ENCODE measurements at regions not wholly inside any gene's neighbourhood (a gene's known extent, or its start where the extent isn't known, plus 50 kb on each side); places are given as distances from the start of the nearest gene placed in this dataset.
"Not testable (repeated sequence)": the region's sequence is repeated elsewhere in the genome, so short reads cannot be mapped to it uniquely, and the experiment has no call there.

DNA sequence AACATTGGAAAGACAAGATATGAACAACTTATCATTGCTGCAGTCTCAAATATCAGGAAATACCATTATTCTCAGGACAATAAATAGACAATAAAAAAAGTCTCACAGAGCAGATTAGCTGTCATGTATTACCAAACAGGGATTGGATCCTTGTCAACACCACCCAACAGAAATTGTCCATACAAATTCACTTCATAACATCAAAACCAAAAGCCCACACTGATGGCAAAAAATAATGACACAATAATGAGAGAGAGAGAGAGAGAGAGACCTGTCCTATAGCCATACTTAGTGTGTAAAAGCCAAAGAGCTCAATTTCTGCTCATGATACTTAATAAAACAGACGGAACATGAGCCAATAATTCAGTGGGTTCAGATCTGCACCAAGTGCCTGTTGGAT is 96.5 kb downstream of the PPIAL4G start:
- intact Hi-C loops (cut with micrococcal nuclease) = no loop called here

DNA sequence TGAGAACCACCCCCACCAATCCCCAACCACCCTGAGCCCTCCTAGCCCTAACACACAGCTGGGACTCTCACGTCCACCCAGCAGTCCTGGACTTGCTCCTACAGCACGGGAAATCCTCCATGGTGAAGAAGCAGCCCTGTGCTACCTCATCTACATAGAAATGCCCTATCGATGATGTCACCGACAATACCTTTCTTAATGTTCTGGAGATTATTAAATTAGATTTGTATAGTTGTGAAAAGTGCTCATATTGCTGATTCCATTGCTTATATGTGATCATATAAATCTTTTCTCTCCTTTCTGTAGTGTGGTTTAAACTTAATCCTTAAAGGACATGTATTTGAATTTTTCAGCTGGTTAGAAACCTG is 97.1 kb downstream of the PPIAL4G start:
- intact Hi-C loops (cut with micrococcal nuclease) = not testable (repeated sequence)

DNA sequence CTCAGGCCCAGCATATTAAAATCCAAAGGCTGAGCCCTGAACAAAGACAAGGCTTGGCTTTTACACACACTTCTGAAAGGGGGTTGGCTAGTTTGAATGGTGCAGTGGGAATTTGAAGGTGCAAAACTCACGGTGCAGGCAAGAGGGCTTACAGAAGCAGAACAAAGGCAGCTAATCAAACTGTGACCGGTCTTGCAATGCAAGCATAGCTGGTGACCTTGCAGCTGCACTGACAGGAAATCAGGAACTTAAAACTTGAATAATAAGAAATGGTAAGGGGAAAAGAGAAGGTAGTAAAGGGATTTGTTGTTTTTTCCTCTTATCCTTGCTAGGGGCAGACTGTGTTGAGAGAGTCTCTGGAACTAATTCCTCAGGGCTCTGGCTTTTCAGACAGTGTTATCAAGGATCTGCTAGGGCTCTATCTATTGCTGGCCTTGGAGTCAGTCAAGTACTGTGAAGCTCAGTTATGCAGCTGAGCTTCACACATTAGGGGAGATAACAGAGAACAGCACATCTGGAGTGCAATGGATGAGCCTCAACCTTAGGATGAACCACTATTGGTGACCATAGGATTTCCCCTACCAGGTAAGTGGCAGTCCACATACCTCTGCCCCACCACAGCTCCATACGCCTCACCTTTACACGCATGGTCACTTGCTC is 97.6 kb downstream of the PPIAL4G start:
- intact Hi-C loops (cut with micrococcal nuclease) = no loop called here

DNA sequence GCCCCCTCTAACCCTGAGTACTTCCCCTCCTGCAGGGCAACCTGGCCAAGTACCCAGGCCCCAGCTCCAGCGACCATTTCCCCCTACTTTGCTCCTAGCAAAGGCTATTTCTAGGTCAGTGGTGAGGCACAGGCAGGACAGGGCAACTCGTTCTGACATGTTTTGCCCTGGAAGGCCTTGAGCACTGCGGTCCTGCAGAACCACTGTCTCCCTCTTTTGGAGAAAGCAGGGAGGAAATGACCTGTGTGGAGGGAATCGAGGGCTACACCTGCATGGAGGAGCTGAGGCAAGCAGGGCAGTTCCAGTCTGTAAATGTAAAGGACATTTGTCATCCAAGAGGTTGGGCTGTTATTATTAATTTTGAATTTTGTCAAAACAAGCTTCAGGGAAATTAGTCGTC is 99.1 kb downstream of the PPIAL4G start:
- intact Hi-C loops (cut with micrococcal nuclease) = no loop called here

DNA sequence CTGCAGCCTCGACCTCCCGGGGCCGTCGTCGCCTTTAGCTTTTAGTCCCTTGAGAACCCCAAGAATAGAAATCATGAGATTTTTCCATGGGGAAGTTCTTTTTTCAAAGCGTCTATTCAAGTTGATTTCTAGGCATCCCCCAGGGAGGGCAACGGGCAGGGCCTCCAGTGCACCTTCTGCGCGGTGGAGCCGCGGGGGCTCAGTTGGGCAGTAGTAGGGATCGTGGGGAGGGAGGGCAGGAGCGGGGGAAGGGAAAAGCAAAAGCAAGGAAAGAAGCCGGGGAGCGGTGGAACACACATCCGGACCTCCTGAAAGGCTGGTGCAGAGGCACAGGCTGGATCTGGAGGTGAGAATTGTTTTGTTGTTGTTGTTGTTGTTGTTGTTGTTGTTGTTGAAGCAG is 103.4 kb downstream of the PPIAL4G start:
- intact Hi-C loops (cut with micrococcal nuclease) = loop anchor here (10.0 kb wide), 1 partner anchor 145 kb away; no protein-coding TSS in a partner anchor

DNA sequence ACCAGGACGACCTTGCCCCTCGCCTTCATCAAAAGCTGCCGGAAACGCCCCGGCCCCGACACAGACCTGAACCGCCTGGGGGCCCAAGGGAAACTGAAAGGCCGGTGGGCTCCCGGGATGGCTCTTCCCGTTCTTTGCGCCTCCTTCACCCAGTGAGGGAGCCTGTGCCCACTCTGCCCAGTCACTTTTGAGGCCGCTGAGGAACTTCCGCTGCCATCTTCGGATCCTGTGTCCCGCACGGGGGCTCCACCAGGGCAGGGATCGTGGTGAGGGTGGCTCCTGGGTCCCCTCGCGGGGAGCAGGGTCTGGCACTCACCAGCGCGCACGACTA is 104.0 kb downstream of the PPIAL4G start:
- intact Hi-C loops (cut with micrococcal nuclease) = loop anchor here (10.0 kb wide), 1 partner anchor 146 kb away; no protein-coding TSS in a partner anchor

DNA sequence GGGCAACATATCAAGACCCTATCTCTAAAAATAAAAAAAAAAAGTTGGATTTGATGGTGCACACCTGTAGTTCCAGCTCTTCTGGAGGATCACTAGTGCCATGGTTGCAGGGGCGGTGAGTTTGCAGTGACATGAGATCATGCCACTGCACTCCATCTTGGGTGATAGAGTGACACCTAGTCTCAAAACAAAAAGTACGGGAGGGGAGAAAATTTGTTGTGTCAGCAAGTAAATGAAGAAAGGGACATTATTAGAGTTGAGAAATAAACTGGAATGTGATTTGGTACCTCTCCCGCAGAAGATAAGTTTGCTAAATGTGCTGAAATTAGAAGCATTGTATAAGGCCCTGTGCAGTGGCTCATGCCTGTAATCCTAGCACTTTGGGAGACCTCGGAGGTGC is 105.1 kb downstream of the PPIAL4G start:
- intact Hi-C loops (cut with micrococcal nuclease) = loop anchor here (10.0 kb wide), 1 partner anchor 147 kb away; no protein-coding TSS in a partner anchor

DNA sequence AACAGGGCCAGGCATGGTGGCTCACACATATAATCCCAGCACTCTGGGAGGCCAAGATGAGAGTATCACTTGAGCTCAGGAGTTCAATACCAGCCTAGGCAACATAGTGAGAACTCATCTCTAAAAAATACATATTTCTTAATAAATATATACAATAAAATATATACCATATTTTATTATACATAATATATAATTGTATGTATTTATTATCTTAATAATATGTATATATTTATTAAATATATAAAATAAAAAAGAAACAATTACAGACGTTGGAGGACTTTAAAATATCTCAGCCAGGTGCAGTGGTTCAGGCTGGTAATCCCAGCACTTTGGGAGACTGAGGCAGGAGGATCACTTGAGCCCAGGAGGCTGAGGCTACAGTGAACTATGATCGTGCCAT is 106.1 kb downstream of the PPIAL4G start:
- intact Hi-C loops (cut with micrococcal nuclease) = loop anchor here (10.0 kb wide), 1 partner anchor 148 kb away; no protein-coding TSS in a partner anchor

DNA sequence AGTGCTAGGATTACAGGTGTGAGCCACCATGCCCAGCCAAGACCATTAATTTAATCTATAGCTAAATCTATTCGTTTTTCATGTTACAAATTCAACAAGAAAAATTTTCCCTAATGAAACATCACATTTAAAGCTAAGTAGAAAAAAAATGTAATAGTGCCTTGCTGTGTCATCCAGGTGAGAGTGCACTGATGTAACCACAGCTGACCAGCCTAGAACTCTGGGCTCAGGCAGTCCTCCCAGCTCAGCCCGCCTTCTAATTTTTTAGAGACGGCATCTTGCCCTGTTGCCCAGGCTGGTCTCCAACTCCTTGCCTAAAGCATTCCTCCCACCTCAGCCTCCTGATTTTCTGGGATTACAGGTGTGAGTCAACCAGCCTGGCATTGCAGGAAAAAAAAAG is 109.0 kb downstream of the PPIAL4G start:
- intact Hi-C loops (cut with micrococcal nuclease) = loop anchor here (10.0 kb wide), 1 partner anchor 151 kb away; no protein-coding TSS in a partner anchor

DNA sequence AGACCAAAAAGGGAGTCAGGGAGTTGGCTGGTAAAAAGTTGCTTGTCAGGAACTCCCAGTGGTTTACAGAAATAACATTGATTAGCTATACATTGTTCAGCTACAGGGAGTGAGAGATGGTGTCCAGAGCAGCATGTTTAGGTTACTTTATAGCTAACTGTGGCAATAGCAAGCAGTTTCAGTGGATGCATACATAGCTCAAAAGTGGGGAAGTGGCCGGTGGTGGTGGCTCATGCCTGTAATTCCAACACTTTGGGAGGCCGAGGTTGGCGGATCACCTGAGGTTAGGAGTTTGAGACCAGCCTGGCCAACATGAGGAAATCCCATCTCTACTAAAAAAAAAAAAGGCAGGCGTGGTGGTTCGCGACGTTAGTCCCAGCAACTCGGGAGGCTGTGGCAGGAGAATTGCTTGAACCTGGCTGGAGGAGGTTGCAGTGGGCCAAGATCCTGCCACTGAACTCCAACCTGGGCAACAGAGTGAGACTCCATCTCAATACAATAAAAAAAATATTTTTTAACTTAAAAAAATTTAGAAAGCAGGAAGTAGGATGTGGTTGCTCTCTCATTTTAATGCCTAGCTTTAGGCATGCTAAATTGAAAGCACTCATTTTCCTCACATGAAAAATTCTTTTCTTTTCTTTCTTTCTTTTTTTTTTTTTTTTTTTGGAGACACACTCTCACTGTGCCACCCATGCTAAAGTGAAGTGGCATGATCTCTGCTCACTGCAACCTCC is 109.7 kb downstream of the PPIAL4G start:
- intact Hi-C loops (cut with micrococcal nuclease) = loop anchor here (10.0 kb wide), 1 partner anchor 151 kb away; no protein-coding TSS in a partner anchor

DNA sequence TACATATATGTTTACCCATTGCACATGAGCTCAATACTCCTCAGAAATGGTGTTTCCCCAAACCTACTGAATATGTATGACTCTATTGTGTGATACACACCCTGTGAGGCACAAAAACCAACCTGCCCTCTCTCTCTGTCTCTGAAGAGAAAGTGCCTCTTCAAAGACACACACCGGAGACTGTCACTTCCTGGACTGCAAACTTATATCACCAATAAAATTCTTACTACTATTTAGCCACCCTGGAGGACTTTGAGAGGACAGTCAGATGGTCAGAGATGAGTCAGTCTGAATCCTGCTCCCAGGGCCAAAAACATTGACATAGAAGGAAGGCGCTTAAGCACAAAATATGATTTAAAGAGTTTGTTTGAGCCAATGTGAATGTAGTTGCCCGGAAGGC is 110.4 kb downstream of the PPIAL4G start:
- intact Hi-C loops (cut with micrococcal nuclease) = loop anchor here (10.0 kb wide), 1 partner anchor 152 kb away; no protein-coding TSS in a partner anchor

DNA sequence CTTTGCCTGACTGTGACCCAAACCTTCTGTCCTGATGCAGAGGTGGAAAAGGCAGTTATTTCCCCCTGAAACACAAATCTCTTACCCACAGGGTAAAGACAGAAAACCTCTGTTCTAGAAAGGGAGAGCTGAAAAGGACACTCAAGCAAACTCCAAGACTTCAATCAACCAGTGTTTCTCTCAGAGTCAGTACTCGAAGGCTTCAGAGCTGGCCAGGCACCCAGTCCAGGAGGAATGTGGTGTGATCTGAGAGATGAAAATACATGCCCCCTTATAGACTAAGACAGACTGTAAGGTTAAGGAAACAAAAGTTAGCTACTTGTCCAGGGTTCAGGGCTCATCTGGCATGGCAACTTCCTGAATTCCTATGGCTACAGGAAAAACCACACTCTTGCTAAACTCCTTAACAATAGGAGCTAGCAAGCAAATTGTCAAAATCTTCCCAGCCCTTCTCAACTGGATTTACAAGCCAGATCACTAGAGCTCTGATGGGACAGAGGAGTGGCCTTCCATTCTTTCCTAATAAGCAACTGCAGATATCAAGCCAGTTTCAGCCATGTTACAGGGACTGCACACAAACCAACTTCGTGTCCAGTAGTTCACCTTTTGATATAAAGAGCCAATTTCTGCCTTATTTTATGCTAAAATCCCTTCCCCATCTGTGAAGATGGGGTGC is 110.9 kb downstream of the PPIAL4G start:
- intact Hi-C loops (cut with micrococcal nuclease) = loop anchor here (10.0 kb wide), 1 partner anchor 153 kb away; no protein-coding TSS in a partner anchor

DNA sequence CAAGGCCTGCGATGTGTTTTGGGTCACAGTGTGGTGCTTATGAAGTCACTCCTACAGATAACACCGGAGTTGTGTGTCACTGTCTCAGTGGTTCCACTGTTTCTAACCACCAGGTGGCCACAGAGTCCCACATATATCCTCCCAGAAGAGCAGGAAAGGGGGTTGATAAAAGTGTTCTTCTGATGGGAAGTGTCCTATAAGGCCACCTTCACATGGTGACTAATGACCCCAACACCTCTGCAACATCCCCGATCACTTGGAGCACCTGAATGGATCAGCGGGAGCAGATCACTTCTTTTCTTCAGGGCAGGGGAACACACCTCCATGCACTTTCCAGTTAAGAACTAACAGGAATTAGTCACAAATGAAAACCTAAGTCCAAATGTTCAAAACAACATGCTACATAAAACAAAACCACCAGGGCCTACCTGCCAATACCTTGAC is 111.5 kb downstream of the PPIAL4G start:
- intact Hi-C loops (cut with micrococcal nuclease) = loop anchor here (2.0 to 10.0 kb wide), 2 partner anchors 17 to 153 kb away; no protein-coding TSS in a partner anchor

DNA sequence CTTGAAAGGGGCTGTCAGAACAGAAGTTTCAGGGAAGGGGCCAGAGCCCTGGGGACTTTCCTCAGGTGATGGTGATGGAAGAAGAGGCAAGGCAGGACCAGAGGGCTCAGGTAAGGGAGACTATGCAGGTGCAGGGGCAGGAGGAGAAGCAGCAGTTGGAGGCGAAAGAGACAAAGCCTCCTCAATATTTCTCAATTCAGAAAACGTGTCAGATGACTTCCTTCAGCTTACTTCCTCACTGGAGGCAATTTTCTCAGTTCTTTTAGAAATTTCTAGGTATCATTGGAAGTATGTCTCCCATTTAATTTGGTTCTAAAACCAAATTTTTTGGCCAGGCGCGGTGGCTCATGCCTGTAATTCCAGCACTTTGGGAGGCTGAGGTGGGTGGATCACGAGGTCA is 112.4 kb downstream of the PPIAL4G start:
- intact Hi-C loops (cut with micrococcal nuclease) = loop anchor here (2.0 to 10.0 kb wide), 2 partner anchors 18 to 154 kb away; no protein-coding TSS in a partner anchor

DNA sequence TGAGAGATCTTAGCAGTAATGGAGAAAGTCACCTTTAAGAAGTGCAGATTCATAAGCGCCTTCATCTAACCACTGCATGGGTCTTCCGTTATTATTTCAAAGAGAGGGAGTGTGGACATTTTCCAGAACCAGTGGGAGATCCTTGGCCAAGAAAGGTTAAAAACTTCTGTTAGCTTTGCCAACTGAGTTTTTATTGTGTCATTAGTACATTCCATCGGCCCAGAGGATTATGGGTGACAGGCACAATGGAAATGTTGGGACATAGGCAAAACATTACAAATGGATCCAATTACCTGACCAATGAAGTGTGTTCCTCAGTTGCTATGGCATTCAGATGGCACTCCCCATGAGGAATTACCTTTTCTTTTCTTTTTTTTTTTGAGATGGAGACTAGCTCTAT is 115.5 kb downstream of the PPIAL4G start:
- intact Hi-C loops (cut with micrococcal nuclease) = no loop called here

DNA sequence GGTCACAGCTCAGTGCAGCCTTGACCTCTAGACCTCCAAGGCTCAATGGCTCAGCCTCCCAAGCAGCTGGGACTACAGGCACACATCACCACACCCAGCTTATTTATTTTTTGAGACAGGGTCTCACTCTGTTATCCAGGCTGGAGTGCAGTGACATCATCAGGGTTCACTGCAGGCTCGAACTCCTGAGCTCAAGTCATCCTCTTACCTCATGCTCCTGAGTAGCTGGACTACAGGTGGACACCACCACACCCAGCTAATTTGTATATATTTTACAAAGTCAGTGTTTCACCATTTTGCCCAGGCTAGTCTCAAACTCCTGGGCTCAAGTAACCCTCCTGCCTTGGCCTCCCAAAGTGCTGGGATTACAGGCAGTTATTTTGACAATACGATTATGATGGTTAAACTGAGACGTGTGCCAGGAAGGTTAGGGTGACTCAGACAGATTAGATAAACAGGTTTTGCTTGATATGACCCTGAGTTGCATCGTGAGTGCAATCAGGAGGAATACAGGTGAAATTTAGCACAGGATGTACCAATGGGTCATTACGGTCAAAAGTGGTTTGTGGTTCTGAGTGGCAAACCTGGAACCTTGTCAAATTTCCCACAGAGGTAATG is 116.9 kb downstream of the PPIAL4G start:
- intact Hi-C loops (cut with micrococcal nuclease) = not testable (repeated sequence)

DNA sequence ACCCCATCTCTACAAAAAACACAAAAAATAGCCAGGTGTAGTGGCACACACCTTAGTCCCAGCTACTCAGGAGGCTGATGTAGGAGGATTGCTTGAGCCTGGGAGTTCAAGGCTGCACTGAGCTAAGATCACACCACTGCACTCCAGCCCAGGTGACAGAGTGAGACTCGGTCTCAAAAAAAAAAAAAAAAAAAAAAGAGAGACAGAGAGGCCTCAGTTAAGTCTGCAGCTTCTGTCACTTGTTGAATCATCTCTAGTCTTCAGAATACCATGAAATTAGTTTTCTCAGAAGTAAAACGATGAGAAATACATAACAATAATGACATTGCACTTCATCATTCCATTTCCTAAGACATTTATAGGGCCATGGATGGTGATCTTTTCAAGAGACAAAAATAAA is 118.0 kb downstream of the PPIAL4G start:
- intact Hi-C loops (cut with micrococcal nuclease) = not testable (repeated sequence)

DNA sequence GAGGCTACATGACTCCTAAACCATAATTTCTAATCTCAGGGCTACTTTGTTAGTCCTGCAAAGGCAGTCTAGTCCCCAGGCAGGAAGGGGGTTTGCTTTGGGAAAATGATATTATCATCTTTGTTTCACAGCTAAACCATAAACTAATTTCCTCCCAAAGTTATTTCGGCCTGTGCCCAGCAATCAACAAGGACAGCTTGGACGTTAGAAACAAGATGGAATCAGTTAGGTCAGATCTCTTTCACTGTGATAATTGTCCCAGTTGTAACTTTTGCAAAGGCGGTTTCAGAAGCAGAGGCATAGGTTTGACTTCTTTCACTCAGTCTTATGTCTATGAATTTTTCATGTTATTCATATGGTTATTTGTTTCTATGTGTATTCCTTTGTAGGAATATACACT is 119.1 kb downstream of the PPIAL4G start:
- intact Hi-C loops (cut with micrococcal nuclease) = not testable (repeated sequence)

DNA sequence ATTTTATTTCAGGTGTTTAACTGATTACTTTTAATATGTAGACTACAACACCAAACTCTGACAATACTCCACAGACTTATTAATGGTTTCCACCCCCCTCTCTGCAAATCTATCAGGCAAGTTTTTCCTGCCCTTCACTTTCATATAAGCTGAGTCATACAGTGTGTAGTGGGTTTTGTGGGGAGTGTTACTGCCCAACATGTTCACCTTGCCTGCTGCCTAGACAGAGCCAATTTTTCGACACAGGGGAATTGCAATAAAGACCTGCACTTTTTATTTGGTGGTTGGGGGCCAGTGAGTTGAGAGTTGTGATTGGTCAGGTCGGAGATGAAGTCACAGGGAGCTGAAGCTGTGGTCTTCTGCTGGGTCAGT is 119.7 kb downstream of the PPIAL4G start:
- intact Hi-C loops (cut with micrococcal nuclease) = no loop called here

DNA sequence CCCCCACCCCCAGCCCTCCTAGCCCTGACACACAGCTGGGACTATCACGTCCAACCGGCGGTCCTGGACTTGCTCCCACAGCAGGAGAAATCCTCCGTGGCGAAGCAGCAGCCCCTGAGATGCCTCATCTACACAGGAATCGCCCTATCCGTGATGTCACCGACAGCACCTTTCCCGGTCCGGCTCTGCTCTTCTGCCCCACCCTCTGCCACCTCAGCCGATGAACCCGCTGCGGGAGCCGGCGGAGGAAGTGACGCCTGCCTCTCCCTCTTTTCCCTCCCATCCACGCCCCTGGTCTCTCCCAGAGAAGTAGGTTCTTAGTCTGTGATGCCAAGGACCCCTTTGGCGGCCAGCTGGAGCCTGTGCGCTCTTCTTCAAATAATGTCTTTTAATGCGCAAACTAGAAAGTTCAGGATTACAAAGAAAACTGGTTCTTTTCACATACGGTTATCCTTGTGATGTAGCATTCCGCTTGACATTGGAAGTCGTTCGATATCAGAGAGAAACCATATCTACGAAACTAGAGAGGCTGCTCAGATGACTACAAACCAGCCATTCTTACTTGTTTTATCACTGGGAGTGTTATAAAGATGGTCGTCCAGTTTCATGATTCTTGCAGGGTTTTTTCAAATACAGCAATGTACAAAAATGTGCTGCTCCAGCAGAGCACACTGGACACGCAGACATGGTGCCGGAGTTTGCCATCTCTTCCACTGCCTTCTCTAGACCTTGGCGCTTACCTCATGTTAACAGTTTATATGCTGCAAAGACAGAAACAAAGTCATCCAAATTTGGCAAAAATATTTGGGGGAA is 120.3 kb downstream of the PPIAL4G start:
- intact Hi-C loops (cut with micrococcal nuclease) = no loop called here

DNA sequence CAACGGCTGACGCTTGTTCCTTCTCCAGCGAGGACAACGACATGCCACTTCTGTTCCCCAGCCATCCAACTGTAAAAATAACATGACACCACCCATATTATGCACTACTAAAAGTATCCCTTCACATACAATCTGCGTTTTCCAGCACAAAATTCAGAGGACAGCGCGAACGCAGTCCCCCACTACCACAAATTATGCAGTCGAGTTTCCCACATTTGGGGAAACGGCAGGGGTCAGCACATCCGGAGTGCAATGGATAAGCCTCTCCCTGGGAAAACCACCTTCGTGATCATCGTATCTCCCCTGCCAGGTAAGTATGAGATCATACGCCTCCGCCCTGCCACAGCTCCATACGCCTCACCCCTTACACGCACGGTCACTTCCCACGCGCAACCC is 120.9 kb downstream of the PPIAL4G start:
- intact Hi-C loops (cut with micrococcal nuclease) = no loop called here

Measured in T-helper 2 cell treated with Interferon-gamma antibody and Interleukin-4, amounts not matched to agents 100 ng/mL and 5 ng/mL, for 36 hours (primary cell).